SK-N-SH (cell line): ENCODE measurements at regions not wholly inside any gene's neighbourhood (a gene's known extent, or its start where the extent isn't known, plus 50 kb on each side); places are given as distances from the start of the nearest gene placed in this dataset.

Experiments
- CTCF ChIP-seq: fragments of 200-600 bp; sonication (generic); IDR thresholded peaks from 2 replicates; pipeline ENCODE4 v1.6.1; 2017; ENCODE audit warnings: antibody characterized with exemption, mild to moderate bottlenecking, moderate library complexity
- EZH2phosphoT487 ChIP-seq: fragments of 200-600 bp; sonication (generic); IDR thresholded peaks from 2 replicates; pipeline ENCODE4 v1.6.1; 2017; ENCODE audit warnings: low read depth, mixed run types, mild to moderate bottlenecking, antibody characterized with exemption, moderate library complexity, borderline replicate concordance
- MAX ChIP-seq: IDR thresholded peaks from 2 replicates; pipeline ENCODE4 v1.4.0; 2012; ENCODE audit warnings: low read depth
- POLR2AphosphoS5 ChIP-seq: IDR thresholded peaks from 2 replicates; pipeline ENCODE4 v1.6.1; 2012; ENCODE audit warnings: low read depth, low read length
- USF1 ChIP-seq: IDR thresholded peaks from 2 replicates; pipeline ENCODE4 v1.4.0; 2012; ENCODE audit warnings: low read depth, borderline replicate concordance
- TF ChIP-seq, protein P1 (sequence below): IDR thresholded peaks from 2 replicates; pipeline ENCODE4 v1.4.0; 2012; ENCODE audit warnings: low read depth, borderline replicate concordance

DNA sequence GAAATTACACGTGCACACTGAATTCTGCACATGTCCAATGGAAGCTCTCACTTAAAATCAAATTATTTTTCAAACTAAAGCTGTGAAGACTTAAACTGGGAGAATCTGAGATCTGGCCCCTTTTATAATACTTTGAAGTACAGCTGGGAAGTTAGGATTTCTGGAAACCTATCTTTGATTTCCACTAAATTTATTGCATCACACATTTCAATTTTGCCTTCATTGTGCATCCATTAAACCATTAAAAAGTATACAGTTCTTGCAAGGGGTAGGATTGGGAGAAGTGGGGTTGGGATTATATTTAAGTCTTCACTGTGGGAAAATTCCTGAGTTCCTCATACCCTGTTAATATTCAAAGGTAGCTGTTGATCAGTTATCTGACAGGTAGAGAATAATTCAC is 1229.6 kb upstream of the ZEB2 start:
- TF ChIP-seq CTCF (no peak), EZH2phosphoT487 (no peak), MAX (no peak), POLR2AphosphoS5 (no peak), USF1 (no peak)
- TF ChIP-seq, protein P1, sequence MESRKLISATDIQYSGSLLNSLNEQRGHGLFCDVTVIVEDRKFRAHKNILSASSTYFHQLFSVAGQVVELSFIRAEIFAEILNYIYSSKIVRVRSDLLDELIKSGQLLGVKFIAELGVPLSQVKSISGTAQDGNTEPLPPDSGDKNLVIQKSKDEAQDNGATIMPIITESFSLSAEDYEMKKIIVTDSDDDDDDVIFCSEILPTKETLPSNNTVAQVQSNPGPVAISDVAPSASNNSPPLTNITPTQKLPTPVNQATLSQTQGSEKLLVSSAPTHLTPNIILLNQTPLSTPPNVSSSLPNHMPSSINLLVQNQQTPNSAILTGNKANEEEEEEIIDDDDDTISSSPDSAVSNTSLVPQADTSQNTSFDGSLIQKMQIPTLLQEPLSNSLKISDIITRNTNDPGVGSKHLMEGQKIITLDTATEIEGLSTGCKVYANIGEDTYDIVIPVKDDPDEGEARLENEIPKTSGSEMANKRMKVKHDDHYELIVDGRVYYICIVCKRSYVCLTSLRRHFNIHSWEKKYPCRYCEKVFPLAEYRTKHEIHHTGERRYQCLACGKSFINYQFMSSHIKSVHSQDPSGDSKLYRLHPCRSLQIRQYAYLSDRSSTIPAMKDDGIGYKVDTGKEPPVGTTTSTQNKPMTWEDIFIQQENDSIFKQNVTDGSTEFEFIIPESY: no peak
